Ammon's horn (tissue), 1 donor: ENCODE measurements at regions not wholly inside any gene's neighbourhood (a gene's known extent, or its start where the extent isn't known, plus 50 kb on each side); places are given as distances from the start of the nearest gene placed in this dataset.
A peak's percentile ranks its signal among the peaks of the same experiment; 100 is the strongest.

Experiments
- DNase-seq: peaks from one replicate; pipeline ENCODE4 v3.0.0-alpha.2; 2016; ENCODE audit warnings: low spot score

DNA sequence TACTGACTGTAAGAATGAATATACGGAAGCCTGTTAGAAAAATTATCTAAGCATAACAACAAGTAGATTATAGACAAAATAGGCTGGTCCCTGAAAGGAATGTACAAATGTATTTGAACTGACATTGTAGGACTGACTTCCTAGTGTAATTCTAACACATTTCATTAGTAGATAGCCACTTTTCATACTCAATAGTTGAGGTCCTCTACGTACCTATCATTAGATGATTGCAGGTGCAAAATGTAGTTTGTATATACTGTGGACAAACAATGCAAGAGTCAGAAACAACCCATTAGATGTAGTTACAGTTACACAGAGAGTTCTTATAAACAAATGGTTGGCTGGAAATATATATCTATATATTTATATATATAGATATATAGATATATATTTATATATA lies 402.3 kb upstream of the SLITRK6 start:
- DNase-seq = no peak

DNA sequence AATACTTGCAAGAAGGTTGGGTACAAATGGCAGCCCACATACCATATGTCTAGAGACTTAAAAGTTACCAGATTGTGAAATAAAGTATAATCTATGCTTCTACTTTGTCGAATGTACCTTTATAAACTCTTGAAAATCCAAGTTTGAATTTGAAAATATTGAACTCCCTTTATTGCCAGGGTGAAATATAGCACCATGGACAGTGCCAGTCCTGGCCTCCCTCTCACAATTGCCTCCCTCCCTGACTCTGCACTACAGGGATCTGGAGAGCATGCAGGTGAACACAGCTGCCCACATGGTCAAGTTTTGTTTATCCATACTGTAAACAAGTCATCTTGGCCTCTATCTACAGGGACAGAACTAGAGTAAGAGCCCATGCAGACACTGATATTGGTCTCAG lies 394.1 kb upstream of the SLITRK6 start:
- no peak for DNase-seq

DNA sequence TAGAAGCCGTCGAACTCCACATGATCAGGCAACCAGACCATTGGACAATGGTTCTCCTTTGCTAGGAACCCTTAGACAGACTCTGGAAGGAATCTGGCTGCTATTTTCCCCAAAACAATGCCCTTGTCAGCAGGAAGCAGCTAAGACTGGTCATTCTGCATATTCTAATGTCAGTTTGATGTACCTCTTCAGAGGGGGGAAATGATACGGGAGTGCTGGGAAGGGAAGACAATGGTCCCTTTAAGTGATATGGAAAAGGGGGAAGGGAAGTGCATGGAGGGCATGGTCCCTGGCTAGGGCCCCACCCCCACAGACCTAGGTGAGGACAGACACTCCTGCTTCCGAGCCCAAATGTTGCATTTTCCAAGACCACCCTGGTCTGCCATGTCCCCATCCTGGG lies 389.0 kb upstream of the SLITRK6 start:
- no peak for DNase-seq

DNA sequence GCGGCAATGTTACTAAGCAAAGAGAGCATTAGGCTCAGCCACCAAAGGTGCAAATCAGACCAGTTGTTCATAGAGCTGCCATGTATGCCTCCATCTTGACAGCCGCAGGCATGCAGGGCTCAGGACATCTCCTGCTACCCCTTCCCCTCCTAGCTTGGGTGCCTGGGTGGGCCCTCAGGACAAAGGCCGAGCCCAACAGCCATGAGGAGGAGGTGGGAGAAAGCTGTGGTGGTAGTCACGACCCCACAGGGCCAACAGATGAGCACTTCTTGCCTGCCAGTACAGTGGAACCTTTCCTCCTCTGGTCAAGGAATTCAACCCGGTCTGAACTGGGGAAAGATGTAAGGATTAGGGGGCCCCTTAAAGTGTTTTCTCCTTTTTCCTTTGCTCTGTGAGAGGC lies 386.4 kb upstream of the SLITRK6 start:
- no peak for DNase-seq

DNA sequence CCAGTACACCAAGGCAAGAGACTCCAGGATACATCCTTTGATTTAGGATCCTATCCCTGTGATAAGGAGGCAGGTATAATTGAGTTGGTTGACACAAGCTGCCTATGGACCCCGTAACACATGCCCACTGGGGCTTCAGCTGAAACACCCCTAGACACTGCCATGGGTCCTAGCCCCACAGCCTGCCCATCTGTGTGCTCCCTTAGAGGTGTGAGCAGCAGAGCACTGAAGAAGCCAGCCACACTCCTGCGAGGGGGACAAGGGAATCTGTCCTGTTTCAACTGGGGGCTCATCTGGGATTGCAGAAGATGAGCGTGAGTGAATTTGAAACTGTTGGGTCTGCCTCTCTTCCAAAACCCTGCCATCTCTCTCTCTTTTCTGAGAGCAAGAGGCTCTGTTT lies 385.9 kb upstream of the SLITRK6 start:
- no peak for DNase-seq

DNA sequence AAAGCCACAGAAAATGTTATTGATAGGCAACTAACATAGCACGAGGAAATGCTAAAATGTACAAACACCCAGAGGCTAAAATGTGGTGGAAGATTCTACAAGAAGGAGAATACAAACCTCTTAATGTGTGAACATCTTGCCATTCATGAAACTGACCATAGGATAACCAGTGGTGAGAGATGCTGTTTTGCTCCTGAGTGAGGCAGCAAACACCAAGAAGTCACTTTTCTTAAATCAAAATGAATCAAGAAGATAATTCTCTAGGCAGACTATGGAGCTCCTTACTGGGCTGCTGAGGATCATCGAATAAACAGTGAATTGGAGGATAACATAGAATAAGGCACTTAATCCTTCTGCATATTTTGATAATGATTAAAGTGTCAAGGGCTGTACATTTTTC lies 375.4 kb upstream of the SLITRK6 start:
- DNase-seq = no peak

DNA sequence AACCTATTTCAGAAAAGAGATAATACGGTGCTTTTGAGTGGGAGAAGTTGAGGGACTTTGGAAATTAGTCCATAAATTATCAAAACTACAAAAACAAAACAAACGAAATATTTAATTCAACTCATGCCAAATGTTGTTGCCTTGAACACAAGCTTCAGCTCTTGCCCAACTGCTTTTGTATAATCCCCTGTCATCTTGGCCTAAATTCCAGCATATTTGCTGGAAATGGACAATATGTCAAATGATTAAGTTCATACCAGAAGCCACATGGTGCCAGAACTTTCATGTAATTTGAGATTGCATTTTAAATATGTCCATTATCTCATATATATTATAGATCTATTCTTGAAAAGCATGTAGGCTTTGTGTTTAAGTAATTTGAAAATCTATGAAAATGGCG lies 373.7 kb upstream of the SLITRK6 start:
- no peak for DNase-seq

DNA sequence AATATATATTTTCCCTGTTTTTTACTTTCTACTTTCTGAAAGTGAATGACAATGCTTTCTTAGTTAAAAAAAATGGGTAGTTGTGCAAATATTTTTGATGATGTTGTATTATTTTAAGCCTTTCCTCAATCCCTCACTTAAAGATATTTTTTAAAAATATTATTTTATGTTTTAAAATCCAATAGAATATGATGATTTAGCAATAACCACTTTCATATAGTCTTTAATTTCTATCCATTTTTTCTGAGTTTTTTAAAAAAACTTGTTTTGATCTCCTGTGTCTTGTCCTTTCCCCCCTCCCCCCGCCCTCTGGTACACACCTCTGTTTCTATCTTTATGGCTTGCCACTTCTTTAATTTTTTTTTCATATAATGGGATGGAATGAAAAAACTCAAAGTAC lies 362.0 kb upstream of the SLITRK6 start:
- no peak for DNase-seq

DNA sequence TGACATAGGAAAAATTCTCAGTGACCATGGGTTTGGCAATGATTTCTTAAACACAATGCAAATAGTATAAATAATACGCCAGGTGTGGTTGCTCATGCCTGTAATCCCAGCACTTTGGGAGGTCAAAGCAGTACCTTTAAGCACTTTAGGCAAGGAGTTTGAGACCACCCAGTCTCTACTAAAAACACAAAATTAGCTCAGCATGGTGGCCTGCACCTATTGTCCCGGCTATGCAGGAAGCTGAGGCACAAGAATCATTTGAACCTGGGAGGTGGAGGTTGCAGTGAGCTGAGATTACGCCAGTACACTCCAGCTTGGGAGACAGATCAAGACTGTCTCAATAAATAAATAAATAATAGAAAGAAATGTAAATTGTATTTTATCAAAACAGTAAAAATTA lies 356.5 kb upstream of the SLITRK6 start:
- no peak for DNase-seq

DNA sequence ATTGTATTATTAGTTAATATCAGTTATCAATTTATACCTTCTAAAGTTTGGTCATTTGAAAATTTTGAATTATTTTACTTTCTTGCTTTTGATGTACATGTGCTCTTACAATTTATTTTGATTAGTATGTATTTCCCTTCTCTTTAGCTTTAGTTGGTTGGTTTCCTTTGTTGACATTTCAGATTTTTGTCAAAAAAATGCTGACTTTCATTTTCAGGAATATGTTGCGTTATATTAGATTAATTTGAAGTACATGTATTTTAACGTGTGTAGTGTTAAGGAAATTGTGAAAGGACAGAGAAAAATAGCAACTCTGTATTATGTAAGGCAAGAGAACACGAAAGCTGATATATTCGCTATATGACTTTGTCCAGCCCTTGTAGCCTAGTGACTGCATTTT lies 342.9 kb upstream of the SLITRK6 start:
- DNase-seq = no peak

DNA sequence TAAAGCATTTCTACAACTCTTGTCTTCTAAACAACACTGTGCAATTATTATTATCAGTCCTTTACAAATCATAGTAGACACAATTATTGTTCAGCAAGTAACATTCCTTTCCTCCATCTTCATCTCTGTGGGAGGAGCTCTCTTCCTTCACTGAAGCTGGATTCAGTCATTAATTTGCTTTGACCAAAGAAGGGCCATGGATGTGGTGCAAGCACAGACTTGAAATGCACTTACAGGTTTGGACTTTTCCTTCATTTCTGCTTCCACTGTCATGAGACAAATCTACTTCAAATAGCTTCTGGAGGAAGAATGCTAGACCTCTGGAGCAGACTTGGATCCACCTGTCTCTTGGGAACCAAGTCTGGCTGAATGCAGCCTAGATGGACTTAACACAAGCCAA lies 336.6 kb upstream of the SLITRK6 start:
- no peak for DNase-seq

DNA sequence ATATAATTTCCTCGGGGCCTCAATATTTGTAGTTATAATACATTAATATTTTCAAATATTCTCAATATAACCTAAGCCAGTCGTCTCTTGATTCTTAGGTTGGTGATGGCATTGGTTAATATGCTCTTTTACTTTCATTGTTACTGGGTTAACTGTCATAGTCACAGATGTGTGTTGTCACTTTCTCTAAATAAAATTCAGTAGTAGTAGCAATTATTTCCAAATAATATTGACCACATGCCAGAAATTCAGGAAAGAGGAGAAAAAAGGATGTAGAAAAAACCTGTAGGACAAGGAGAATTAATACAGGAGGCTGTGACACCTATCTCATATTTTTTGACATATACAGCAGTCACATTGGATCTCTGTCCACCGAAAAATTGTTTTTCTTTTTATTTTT lies 322.7 kb upstream of the SLITRK6 start:
- no peak for DNase-seq

DNA sequence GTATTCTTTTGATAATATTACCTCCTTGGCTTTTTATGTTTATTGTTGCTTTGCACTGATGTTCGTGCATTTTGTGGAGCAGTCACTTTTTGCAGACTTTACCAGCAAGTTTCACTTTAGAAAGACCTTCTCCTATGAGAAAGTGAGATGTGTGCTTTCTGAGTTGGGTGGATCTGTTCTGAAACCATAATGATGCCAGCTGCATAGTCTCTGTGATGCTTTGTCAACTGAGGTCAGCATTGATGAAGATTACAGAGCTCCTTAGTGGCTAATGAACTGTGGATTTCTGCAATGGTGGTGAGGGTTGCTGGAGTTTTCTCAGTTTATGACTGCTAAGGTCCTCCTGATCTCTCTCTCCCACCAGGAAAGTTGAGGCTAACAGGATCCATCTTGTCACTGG lies 309.9 kb upstream of the SLITRK6 start:
- no peak for DNase-seq

DNA sequence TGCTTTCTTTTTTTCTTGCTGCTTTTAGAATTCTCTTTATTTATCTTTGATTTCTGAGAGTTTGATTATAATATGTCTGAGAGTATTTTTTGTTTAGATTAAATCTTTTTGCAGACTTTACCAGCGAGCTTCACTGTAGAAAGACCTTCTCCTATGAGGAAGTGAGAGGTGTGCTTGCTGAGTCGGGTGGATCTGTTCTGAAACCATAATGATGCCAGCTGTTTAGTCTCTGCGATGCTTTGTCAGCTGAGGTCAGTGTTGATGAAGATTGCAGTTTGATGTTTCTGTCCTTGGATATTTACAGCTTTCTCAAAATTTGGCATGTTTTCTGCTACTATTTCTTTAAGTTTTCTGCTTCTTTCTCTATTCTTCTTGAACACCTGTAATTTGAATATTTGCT lies 309.1 kb upstream of the SLITRK6 start:
- DNase-seq = no peak

DNA sequence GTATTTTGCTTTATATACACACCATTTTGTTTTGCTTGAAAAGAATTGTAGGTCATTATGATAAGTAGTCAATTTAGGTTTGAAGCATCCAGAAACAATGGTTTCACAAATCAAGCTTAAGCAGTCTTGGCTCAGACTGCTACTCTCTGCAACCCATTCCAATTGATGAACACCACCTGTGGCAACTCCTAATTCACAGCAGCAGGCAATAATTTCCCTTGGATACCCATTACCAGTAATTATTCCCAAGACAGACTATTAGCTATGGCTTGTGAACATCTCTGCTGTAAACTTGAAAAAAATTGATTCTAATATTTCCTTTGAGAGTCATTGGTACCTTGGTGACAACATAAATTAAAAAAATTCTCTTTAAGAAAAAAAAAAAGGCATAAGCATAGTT lies 299.3 kb upstream of the SLITRK6 start:
- DNase-seq = no peak

DNA sequence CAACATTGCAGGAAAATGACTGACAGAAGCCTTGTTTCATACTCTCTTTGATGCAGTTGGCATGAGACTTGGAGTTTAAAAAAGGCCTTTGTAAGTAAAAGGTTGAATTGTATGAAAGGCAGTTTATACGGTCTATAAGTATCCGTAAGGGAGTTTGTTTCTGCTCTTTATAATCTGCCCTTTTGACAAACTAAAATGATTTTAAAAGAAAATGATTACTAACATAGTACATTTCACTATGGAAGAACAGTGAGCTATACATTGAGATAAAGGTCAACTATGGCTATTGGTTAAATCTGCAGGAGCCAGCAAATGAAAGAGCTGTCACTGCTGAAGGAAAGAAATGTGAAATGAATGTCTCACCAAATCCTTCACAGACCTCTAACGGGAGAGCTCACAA lies 296.1 kb upstream of the SLITRK6 start:
- DNase-seq = no peak

DNA sequence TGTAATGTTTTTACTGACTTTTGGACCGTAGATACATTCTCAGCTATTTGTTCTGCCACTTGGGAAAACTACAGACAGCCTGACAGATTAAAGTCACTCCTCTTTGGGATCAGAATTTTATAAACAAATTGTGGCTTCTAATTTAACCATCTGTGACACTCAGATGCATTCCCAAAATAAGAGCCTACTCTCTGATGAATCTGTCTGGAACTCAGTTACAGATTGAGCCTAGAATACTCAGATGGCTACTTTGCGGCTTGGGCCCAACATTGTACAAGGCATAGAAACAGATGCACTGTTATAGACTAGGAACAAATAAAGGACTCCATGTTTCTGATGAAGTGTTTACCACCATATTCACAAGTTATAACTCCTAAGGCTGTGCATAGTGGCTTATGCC lies 291.0 kb upstream of the SLITRK6 start:
- peak; percentile 18 for DNase-seq

DNA sequence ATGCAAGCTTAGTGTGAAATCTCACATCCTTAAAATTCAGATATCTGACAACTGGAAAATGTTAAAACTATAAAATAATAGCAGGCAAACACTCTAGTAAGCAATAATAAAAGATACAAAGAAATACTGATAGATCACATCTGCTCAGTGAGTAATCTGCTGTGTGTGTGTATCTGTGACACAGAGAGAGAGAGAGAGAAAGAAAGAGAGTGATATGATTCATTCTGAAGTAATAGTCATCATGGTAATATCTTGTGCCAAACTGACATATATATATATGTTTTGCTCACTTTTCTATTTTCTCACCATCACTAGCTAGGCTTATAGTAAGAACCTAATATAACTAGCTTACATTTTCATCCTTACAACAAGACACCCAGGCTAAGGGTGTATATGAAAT lies 288.0 kb upstream of the SLITRK6 start:
- no peak for DNase-seq

DNA sequence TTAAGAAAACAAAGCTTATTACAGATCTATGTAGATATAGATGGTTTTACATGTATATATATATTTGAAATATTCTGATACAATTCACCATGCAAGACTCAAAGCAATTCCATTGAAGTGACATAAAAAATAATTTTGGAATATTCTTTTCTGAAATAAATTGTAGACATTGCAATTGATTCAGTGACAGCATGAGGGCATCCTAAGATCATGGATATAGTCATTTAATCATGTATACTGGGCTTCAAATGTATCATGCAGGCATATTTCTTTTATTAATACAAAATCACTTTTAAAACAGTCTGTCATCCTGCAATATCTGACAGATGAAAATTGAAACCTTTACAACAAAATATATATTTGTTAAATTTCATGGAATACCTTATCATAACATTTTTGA lies 286.7 kb upstream of the SLITRK6 start:
- DNase-seq = no peak

DNA sequence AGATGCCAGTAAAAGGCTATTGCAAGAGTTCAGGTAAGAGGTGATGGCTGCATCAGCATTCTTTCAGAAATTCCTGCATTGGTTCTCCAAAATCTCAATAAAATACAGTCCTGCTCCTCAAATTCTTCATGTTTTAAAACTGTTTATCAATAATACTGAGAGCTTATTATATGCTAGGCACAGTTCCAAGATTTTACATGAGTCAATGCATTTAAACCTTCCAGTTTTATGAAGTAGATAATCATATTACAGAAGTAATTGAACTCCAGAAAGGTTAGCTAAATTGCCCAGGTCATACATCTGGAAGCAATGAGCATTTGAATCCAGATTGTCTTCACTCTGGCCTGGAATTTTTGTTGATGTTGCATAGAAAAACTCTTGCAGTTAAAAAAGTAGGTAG lies 282.9 kb upstream of the SLITRK6 start:
- no peak for DNase-seq

DNA sequence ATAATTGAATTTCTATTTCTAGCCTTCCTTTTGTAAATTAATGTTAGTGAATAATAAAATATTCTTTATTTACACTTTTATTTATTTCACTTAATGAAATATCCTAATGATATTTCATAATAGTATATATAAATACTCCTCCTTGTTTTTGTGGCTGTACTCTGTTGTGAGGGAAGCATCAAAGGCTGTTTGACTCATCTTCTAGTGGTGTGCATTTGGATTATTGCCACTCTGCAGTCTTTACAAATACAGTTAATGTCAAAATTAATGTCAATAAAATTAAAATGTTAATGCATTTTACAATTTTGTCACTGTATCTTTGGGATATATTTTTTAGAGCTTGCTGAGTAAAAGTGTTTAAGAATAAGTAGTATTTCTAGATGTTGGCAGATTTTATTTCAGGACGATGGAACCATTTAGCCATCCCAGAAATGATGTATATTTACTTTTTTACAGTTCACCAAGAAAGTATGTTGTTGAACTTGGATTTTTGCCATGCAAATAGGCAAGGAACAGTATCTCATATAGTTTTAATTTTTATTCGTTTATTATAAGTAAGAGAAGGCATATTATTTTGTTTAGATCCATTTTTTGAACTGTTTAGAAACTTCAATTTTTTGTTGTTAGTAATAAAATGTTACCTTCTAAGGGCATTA lies 281.2 kb upstream of the SLITRK6 start:
- DNase-seq = no peak

DNA sequence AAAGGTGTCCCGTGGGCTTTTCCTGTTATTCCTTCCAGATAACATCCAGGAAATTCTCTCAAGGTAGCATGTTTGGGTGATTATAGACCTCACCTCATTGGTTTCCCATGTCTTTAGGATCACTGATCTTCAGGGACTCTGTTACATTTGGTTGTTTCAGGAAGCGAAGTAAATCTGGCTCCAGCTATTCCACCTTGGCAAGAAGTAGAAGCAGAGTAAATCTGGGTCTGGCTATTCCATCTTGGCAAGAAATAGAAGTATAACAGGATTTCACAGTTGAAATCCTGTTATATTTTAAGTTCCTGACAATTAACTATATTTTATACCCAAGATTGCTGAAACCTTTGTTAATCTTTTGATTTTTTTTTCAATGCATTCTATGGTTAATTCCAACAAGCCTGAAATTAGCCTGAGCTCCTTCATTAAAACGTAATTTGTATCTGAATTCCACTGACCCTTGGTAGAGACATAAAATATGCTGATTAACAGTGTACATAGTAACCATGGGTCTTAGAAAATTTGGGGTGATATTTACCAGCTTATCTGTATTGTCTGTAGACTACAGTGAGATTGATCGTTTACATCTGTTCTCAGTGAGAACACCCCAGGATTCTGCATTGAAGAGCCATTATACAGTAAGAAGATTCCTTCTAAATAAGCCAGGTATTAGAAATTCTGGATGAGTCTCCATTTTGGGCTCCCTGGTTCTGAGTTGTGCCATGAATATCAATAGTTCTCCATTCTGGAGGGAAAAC lies 267.6 kb upstream of the SLITRK6 start:
- no peak for DNase-seq

DNA sequence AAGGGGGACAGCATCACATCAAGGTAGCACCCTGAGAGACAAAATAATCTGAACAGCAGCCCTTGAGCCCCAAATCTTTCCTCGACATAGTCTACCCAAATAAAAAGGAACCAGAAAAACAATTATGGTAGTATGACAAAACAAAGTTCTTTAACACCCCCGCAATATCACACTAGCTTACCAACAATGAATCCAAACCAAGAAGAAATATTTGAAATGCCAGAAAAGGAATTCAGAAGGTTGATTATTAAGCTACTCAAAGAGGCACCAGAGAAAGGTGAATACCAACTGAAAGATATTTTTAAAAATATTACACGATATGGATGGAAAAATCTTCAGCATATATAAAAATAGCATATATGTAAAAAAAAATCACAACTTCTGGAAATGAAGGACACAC lies 252.9 kb upstream of the SLITRK6 start:
- no peak for DNase-seq
